NCI-H1694 (cell line): ENCODE measurements at regions not wholly inside any gene's neighbourhood (a gene's known extent, or its start where the extent isn't known, plus 50 kb on each side); places are given as distances from the start of the nearest gene placed in this dataset.
"Not testable (repeated sequence)": the region's sequence is repeated elsewhere in the genome, so short reads cannot be mapped to it uniquely, and the experiment has no call there.

ENCODE experiments used
- DNase-seq: peaks from one replicate; lab custom pipeline; 2025; lab: John Stamatoyannopoulos, UW

DNA sequence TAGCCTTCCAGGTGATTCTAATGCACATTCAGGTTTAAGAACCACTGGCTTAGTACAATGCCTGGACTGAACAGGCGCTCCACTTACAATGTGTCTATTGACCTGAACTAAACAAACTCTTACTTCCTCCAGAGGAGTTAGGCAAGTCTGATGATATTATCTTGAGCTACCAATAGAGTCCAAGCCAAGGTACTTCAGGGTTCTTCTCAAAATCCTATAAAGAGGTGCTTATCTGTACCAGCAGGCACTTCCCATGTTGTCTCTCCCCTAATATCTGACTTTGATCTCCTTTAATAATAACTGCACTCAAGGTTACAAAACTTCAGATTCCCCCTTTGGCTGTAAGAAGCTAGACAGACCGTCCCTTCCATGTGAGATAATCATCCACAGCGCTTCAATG lies 157.0 kb upstream of the SVIL start:
- no peak for DNase-seq

GRCh38 chr10:29790207-29790606 lies 155.4 kb upstream of the SVIL start:
- no peak for DNase-seq

- DNase-seq: no peak
Observed at GRCh38 chr10:29788113-29788512, 153.3 kb upstream of the SVIL start.

GRCh38 chr10:29785701-29786100 lies 150.9 kb upstream of the SVIL start:
- no peak for DNase-seq

GRCh38 chr10:29784175-29784773 lies 149.5 kb upstream of the SVIL start:
- no peak for DNase-seq

GRCh38 chr10:29783201-29783947 lies 148.6 kb upstream of the SVIL start:
- no peak for DNase-seq

- DNase-seq: no peak
Observed at GRCh38 chr10:29780639-29781038, 145.9 kb upstream of the SVIL start.

DNA sequence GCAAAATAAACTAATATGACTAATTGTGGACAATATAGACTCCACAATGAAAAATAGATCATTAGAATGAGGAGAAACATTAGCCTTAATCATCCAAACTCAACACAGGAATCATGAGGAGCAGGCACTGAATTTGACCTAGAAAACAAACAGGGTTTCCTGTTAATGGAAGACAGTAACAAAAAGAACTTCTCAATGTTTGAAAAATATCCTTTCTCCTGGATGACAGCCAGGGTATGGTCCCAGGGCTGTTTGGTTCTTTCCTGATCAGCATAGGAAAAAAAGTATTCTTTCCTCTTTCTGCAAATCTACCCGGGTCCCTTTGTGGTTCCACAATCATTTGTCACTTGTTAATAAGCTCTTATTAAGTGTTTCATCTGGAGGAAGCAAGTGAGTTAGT lies 145.3 kb upstream of the SVIL start:
- DNase-seq: no peak

- DNase-seq: no peak
Observed at GRCh38 chr10:29776246-29776645, 141.5 kb upstream of the SVIL start.

DNA sequence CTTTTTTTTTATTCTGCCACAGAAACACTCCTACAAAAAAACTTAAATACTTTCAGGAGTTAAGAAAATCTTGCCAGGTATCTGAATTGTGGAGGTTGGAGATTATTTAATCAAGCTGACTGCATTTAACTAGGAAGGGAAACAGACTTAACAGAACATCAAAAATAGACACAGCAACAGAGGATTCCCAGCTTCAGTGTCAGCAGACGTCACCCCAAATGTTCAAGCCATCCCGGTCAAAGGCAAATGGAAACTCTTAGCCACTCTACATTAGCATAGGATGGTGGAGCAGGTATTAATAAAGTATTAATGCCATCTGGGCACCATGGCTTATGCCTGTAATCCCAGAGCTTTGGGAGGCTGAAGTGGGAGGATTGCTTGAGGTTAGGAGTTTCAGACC lies 139.7 kb upstream of the SVIL start:
- DNase-seq: no peak

DNA sequence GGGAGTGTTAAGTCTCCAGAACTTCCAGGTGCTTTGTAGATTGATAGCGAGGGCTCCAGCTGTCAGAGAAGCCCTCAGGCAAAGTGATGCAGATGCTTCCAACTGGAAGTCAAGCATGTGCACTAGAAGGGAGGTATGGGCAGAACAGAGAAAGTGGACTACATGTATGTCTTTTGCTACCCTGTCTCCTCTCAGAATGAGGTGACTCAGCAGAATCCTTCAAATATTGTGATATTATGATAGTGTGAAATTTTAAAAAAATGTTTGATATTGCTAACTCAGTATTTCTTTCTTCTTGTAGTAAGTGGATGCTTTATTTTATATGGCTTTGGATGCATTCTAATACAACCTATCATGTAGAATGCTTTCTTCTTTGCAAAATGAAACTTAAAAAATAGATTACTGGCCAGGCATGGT lies 138.9 kb upstream of the SVIL start:
- DNase-seq: no peak

DNA sequence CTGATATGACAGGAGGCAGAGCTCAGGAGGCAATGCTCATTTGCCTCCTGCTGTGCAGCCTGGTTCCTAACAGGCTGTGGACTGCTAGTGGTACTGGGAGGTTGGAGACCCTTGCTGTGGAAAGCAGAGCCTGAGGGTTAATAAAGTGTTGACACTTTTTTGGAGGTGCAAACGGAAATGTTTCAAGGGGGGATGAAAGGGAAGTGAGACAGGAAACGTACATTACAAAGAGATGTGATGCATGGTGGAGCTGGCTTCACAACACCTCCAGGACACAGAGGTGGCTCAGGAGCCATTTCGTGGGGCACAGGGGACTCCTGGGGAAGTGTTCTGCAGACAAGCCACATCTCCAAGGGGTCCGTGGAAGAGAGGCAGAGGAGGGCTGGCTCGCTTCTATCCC lies 137.6 kb upstream of the SVIL start:
- no peak for DNase-seq

DNA sequence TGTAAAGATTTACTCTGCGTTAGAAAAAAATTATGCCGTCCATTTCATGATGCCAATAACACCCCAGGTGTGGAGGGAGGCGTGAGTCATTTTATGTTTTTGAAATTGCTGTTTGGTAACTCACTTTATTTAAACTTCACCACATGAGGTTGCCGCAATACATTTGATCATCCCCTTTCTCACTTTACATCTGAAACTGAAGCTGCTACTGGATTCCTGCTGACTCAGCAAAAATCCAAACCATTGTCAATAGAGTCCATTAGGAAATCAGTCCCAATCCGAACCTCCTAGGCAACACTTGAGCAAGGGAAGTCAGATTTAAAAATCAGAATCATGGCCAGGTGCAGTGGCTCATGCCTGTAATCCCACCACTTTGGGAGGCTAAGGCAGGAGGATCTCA lies 136.6 kb upstream of the SVIL start:
- no peak for DNase-seq

DNA sequence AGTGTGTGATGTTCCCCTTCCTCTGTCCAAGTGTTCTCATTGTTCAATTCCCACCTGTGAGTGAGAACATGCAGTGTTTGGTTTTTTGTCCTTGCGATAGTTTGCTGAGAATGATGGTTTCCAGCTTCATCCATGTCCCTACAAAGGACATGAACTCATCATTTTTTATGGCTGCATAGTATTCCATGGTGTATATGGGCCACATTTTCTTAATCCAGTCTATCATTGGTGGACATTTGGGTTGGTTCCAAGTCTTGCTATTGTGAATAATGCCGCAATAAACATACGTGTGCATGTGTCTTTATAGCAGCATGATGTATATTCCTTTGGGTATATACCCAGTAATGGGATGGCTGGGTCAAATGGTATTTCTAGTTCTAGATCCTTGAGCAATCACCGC lies 134.5 kb upstream of the SVIL start:
- DNase-seq: not testable (repeated sequence)

GRCh38 chr10:29767968-29768367 lies 133.2 kb upstream of the SVIL start:
- DNase-seq: no peak

DNA sequence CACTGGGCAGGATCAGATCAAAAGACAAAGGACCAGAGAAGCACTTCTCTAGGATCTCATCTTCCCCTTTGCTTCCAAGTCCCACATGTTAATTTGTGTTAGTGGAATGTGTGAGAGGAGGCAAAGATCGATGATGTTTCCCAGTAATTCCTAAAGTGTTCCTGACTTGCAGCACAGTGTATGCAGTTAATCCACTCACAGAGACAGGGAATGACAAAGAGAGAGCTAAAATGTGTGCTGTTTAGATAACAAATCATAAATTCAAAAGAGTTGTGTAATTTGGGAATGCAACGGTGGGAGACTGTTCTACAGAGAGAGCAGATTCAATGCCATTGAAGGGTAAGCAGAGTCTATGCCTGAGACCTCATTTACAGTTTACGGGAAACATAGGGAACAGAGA lies 132.0 kb upstream of the SVIL start:
- DNase-seq: no peak

DNA sequence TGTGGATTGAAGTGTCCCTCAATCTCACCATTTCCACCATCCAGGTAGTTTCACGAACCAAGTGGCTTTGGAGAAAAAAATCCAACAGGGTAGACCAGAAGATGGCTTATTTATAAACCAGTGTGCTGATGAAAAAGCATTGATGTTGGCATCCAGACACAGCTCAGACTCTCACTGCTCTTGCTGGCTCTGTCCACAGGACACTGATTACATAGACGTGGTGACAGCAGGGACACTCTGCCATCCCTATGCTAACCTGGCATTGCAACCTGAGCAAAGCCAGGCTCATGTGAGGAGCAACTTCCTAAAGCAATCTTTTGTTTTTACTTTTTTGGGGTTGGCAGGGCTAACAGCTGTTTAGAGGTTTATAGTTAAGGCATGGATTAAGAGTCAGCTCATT lies 130.6 kb upstream of the SVIL start:
- DNase-seq: no peak

DNA sequence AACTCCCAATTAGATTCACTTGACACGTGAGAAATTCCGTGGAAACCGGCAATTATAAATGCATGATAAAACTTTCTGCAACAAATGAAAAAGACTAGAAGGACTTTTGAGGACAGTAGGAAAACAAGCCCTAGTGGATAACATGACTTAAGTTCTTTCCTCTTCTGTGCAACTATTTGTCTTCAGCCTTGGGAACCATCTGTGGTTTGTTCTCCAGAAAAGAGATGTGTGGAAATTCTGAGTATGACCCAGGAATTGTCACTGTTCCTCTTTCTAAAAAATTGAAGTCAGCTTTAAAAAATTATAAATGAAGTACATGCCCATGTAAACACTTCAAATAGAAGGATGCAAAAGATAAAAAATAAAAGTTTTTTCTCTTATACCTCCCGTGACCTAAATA lies 128.6 kb upstream of the SVIL start:
- no peak for DNase-seq

DNA sequence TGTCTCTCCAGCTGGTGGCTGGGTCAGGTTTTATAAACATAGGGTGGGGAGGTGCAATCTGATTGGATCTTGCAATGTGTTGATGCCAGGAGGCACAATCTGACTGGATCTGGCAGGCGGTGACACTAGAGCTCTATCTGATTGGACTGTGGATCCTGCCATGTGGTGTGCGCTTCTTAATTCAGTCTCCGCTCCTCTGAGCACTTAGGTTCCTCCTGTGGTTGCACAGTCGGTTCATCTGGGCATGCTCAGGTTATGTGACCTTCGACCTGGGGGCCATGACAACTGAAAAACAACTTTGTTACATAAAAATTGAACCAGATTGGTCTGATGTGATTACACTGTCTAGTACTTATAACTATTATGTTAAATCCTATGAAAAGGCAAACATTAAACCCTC lies 127.1 kb upstream of the SVIL start:
- DNase-seq: no peak

- DNase-seq: no peak
Observed at GRCh38 chr10:29760138-29760900, 125.5 kb upstream of the SVIL start.

DNA sequence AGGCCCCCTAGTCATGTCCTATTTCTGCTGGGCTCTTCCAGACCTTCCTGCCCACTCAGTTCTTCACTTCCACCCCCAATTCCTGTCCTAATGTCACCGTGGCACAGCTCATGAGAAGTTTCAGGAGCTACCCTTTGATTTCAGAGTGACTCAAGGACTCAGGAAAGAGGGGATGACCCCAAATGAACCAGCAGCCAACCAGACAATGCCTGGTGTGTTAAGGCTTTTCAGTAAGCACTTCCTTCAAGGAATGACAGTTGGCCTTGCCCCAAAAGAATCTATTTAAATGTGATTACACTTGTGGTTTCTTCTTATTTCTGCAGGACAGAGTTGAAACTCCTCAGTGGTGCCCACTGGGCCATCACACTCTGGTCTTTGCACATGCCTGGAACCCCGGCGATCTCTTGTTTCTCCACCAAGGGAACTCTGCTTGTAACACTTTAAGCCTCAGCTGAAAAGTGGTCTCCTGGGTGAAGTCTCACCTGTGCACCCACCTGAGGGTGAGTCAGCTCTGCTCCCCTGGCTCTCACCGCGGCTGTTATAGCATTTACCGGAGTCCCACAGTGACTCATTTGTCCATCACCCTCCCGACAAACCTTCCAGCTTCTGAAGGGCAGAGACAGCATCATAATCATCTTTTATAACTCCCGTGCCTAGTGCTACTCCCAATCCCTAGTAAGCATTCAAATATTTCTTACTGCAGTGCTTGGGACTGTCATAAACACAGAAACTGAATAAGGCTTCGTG lies 123.0 kb upstream of the SVIL start:
- DNase-seq: no peak

DNA sequence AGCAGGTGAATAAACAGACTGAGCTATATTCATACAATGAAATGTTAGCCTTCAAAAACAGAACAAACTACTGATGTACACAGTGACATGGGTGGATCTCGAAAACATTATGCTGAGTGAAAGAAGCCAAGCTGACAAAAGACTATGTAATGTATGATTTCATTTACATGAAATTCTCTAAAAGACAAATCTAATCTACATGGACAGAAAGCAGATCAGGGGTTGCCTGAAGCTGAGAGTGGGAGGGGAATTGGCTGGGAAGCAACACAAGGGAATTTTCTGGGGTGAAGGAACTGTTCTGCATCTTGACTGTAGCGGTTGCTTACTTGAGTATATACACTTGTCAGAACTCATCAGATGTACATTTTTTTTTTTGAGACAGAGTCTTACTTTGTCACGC lies 121.7 kb upstream of the SVIL start:
- no peak for DNase-seq

DNA sequence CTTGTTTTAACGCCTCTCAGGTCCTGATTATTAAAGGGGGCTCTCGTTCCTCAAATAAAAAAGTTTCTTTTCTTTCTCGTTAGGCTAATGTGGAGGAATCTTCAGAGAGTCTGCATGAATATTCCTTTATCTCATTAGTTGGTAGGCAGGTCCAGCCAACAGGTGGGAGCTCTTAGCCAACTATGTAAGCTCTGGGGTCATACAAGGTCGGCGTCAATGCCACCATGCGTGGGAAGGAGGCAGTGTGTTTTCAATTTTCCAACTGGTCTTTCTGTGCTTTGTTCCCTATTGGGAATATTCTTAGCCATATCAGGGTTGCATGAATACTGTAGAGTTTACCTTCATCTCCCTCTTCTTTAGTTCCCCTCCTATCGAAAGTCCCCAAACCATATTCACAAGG lies 118.5 kb upstream of the SVIL start:
- DNase-seq: no peak
